HCT116 (cell line): ENCODE measurements at regions not wholly inside any gene's neighbourhood (a gene's known extent, or its start where the extent isn't known, plus 50 kb on each side); places are given as distances from the start of the nearest gene placed in this dataset.

ENCODE experiments used
- ATAC-seq: fragments of 200-7000 bp; cut with Tn5 transposase; 2 replicates; pipeline ENCODE4 v1.9.1; 2020; ENCODE audit warnings: mild to moderate bottlenecking, moderate library complexity
- BruUV-seq: library from RNA; stranded (reverse); fragments of 400-500 nt; replicated peaks from 2 replicates; lab custom pipeline; 2021; lab: Mats Ljungman, UMichigan
- CTCF ChIA-PET: fragments of 300-600 bp; sonication (Branson Sonifier 250); formaldehyde crosslinking; loops from one replicate; lab custom pipeline; 2021; ENCODE audit warnings: antibody characterized with exemption; lab: Charles Lee
- POLR2A ChIA-PET: fragments of 300-600, 350-600 bp; sonication (Branson Sonifier 250); formaldehyde crosslinking; loops from one replicate; lab custom pipeline; 2021; ENCODE audit warnings: antibody characterized with exemption; lab: Charles Lee
- RAD21 ChIA-PET, 2 experiments: fragments of 300-600 bp; sonication (Branson Sonifier 250); formaldehyde crosslinking; loops; one replicate each; lab custom pipeline; 2023; ENCODE audit warnings: low total read pairs in 2 of 2; ENCODE audit not compliant: uncharacterized antibody in 2 of 2, unreplicated experiment in 2 of 2, low non-redundant PET in 1 of 2; lab: Charles Lee
- DNase-seq: peaks from one replicate; pipeline ENCODE4 v3.0.0-alpha.2; 2010; ENCODE audit warnings: low read depth, low spot score
- H2AFZ ChIP-seq: fragments of 200-600 bp; shearing (Covaris generic), sonication (generic); 2 replicates; pipeline ENCODE4 v1.6.1; 2017; ENCODE audit warnings: low read depth, mixed run types, mixed read lengths, antibody characterized with exemption, low read length; ENCODE audit not compliant: poor library complexity, severe bottlenecking
- H3K27ac ChIP-seq: 2 replicates; pipeline ENCODE4 v1.5.1; 2012; ENCODE audit warnings: low read depth, low read length
- H3K27me3 ChIP-seq: fragments of 200-600 bp; sonication (generic); 2 replicates; pipeline ENCODE4 v1.6.1; 2016; ENCODE audit warnings: mixed run types, low read length, mixed read lengths; ENCODE audit not compliant: insufficient read depth
- H3K36me3 ChIP-seq, 2 experiments: fragments of 200-500 bp in 1 of 2; fragments of 200-600 bp in 1 of 2; sonication (Bioruptor generic) in 1 of 2; sonication (generic) in 1 of 2; 2 replicates each; pipeline versions ENCODE4 v1.5.1 to v1.6.1; 2014 to 2016; ENCODE audit warnings: low read length in 2 of 2, inconsistent platforms in 1 of 2, mixed read lengths in 1 of 2, mixed run types in 1 of 2; ENCODE audit not compliant: insufficient read depth in 2 of 2, control insufficient read depth in 1 of 2
- H3K4me1 ChIP-seq, 2 experiments: fragments of 200-600 bp in 1 of 2; sonication (generic) in 1 of 2; 2 replicates each; pipeline versions ENCODE4 v1.5.1 to v1.6.1; 2012 to 2017; ENCODE audit warnings: low read length in 2 of 2, inconsistent platforms in 1 of 2, mild to moderate bottlenecking in 1 of 2, mixed read lengths in 1 of 2, mixed run types in 1 of 2, moderate library complexity in 1 of 2; ENCODE audit not compliant: insufficient read depth in 2 of 2, control insufficient read depth in 1 of 2
- H3K4me2 ChIP-seq: fragments of 200-600 bp; sonication (generic); 2 replicates; pipeline ENCODE4 v1.6.1; 2017; ENCODE audit warnings: mixed run types, low read length, mixed read lengths
- H3K4me3 ChIP-seq, 2 experiments: fragments of 200-600 bp in 1 of 2; sonication (generic) in 1 of 2; replicated peaks in 1 of 2; 2 replicates each; pipeline ENCODE4 v1.5.1; 2011 to 2016; ENCODE audit warnings: low read length in 2 of 2, control low read depth in 1 of 2, low read depth in 1 of 2, mild to moderate bottlenecking in 1 of 2, mixed read lengths in 1 of 2, mixed run types in 1 of 2
- H3K79me2 ChIP-seq: fragments of 200-600 bp; sonication (generic); 2 replicates; pipeline ENCODE4 v1.6.1; 2017; ENCODE audit warnings: mild to moderate bottlenecking, mixed run types, low read length, moderate library complexity, mixed read lengths; ENCODE audit not compliant: insufficient read depth
- H3K9ac ChIP-seq: fragments of 200-600 bp; sonication (generic); 2 replicates; pipeline ENCODE4 v1.6.1; 2016; ENCODE audit warnings: low read length, mixed read lengths
- H3K9me2 ChIP-seq: fragments of 200-600 bp; sonication (generic), shearing (Covaris generic); 2 replicates; pipeline ENCODE4 v1.6.1; 2017; ENCODE audit warnings: mixed run types, mild to moderate bottlenecking, moderate library complexity; ENCODE audit not compliant: insufficient read depth
- H3K9me3 ChIP-seq, 2 experiments: fragments of 200-500 bp in 1 of 2; fragments of 200-600 bp in 1 of 2; sonication (Bioruptor generic) in 1 of 2; sonication (generic) in 1 of 2; 2 replicates each; pipeline ENCODE4 v1.6.1; 2014 to 2017; ENCODE audit warnings: low read length in 2 of 2, mixed read lengths in 2 of 2, inconsistent platforms in 1 of 2, low read depth in 1 of 2, mild to moderate bottlenecking in 1 of 2, mixed run types in 1 of 2, moderate library complexity in 1 of 2; ENCODE audit not compliant: control insufficient read depth in 1 of 2, insufficient read depth in 1 of 2
- H4K20me1 ChIP-seq: fragments of 200-600 bp; sonication (generic), shearing (Covaris generic); 2 replicates; pipeline ENCODE4 v1.6.1; 2017; ENCODE audit warnings: mixed run types, mild to moderate bottlenecking, moderate library complexity; ENCODE audit not compliant: insufficient read depth
- CBX3 ChIP-seq: IDR thresholded peaks from 2 replicates; pipeline ENCODE4 v1.6.1; 2012; ENCODE audit warnings: low read depth
- CEBPB ChIP-seq: IDR thresholded peaks from 2 replicates; pipeline ENCODE4 v1.6.1; 2012; ENCODE audit warnings: low read depth
- EGR1 ChIP-seq: IDR thresholded peaks from 2 replicates; pipeline ENCODE4 v1.6.1; 2012; ENCODE audit warnings: low read depth
- ELF1 ChIP-seq: IDR thresholded peaks from 2 replicates; pipeline ENCODE4 v1.6.1; 2012; ENCODE audit warnings: low read depth, borderline replicate concordance
- EZH2phosphoT487 ChIP-seq: fragments of 200-600 bp; IDR thresholded peaks from 2 replicates; pipeline ENCODE4 v1.6.1; 2018; ENCODE audit warnings: antibody characterized with exemption, borderline replicate concordance
- FOSL1 ChIP-seq: IDR thresholded peaks from 2 replicates; pipeline ENCODE4 v1.6.1; 2012; ENCODE audit warnings: low read depth
- POLR2A ChIP-seq: IDR thresholded peaks from 2 replicates; pipeline ENCODE4 v1.7.0; 2011; ENCODE audit warnings: borderline replicate concordance; ENCODE audit not compliant: insufficient read depth, insufficient read length; ENCODE audit errors: extremely low read depth
- RAD21 ChIP-seq: IDR thresholded peaks from 2 replicates; pipeline ENCODE4 v1.6.1; 2012; ENCODE audit warnings: low read depth, mild to moderate bottlenecking
- SIN3A ChIP-seq: IDR thresholded peaks from 2 replicates; pipeline ENCODE4 v1.6.1; 2012; ENCODE audit warnings: low read depth
- SP1 ChIP-seq: IDR thresholded peaks from 2 replicates; pipeline ENCODE4 v1.6.1; 2012; ENCODE audit warnings: low read depth
- YY1 ChIP-seq: IDR thresholded peaks from 2 replicates; pipeline ENCODE4 v1.6.1; 2011; ENCODE audit warnings: low read length, low read depth, moderate library complexity, mild to moderate bottlenecking; ENCODE audit not compliant: insufficient replicate concordance; ENCODE audit errors: extremely low read depth
- ZFX ChIP-seq: fragments of 450-650 bp; IDR thresholded peaks from 2 replicates; pipeline ENCODE4 v1.6.1; 2017
- ZNF274 ChIP-seq: fragments of 200-500 bp; sonication (Bioruptor generic); IDR thresholded peaks from 2 replicates; pipeline ENCODE4 v1.6.1; 2014; ENCODE audit warnings: mild to moderate bottlenecking, low read depth, low read length, inconsistent platforms
- intact Hi-C: fragments of 100-400 bp; cut with micrococcal nuclease; formaldehyde crosslinking; loops from 2 replicates; pipeline ENCODE4 v1.10.0; 2022
- TF ChIP-seq, protein P1 (sequence below), 3 experiments: fragments of 200-600 bp in 1 of 3; sonication (generic) in 1 of 3; IDR thresholded peaks in 2 of 3; conservative IDR thresholded peaks in 1 of 3; 2 replicates each; pipeline ENCODE4 v1.5.1; 2012 to 2017; ENCODE audit warnings: low read depth in 2 of 3, low read length in 2 of 3, antibody characterized with exemption in 1 of 3, borderline replicate concordance in 1 of 3, control low read depth in 1 of 3, mild to moderate bottlenecking in 1 of 3, mixed read lengths in 1 of 3, mixed run types in 1 of 3, moderate library complexity in 1 of 3; ENCODE audit not compliant: insufficient read depth in 1 of 3
- TF ChIP-seq, protein P2 (sequence below): IDR thresholded peaks from 2 replicates; pipeline ENCODE4 v1.6.1; 2012
- TF ChIP-seq, protein P3 (sequence below): IDR thresholded peaks from 2 replicates; pipeline ENCODE4 v1.6.1; 2012

- no peaks in the 10 kb centered on the region for H3K27me3 ChIP-seq
- no peaks in the 10 kb centered on the region for H4K20me1 ChIP-seq
- H3K4me1 ChIP-seq: no peaks in the 10 kb centered on the region
- BruUV-seq: no TSS peak
- H3K9ac ChIP-seq: no peak overlapping the region
- TF ChIP-seq YY1: no peak
- no peak for TF ChIP-seq FOSL1
- TF ChIP-seq ZNF274: no peak
- TF ChIP-seq CBX3: no peak
- no peak for TF ChIP-seq ELF1
- TF ChIP-seq, protein P1, sequence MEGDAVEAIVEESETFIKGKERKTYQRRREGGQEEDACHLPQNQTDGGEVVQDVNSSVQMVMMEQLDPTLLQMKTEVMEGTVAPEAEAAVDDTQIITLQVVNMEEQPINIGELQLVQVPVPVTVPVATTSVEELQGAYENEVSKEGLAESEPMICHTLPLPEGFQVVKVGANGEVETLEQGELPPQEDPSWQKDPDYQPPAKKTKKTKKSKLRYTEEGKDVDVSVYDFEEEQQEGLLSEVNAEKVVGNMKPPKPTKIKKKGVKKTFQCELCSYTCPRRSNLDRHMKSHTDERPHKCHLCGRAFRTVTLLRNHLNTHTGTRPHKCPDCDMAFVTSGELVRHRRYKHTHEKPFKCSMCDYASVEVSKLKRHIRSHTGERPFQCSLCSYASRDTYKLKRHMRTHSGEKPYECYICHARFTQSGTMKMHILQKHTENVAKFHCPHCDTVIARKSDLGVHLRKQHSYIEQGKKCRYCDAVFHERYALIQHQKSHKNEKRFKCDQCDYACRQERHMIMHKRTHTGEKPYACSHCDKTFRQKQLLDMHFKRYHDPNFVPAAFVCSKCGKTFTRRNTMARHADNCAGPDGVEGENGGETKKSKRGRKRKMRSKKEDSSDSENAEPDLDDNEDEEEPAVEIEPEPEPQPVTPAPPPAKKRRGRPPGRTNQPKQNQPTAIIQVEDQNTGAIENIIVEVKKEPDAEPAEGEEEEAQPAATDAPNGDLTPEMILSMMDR (IDR thresholded peaks at IDR 0.05 in 2 of 3, conservative IDR thresholded peaks at IDR 0.05 in 1 of 3; ENCODE audit: borderline replicate concordance in 1 of 3, insufficient read depth in 1 of 3, low read depth in 2 of 3, low read length in 2 of 3): no peak
- no peak for TF ChIP-seq SP1
- TF ChIP-seq POLR2A: no peak
- TF ChIP-seq, protein P2, sequence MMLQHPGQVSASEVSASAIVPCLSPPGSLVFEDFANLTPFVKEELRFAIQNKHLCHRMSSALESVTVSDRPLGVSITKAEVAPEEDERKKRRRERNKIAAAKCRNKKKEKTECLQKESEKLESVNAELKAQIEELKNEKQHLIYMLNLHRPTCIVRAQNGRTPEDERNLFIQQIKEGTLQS: no peak
- no peak for TF ChIP-seq EGR1
- TF ChIP-seq EZH2phosphoT487: no peak
- no peak for TF ChIP-seq ZFX
- no peak for TF ChIP-seq RAD21
- TF ChIP-seq SIN3A: no peak
- TF ChIP-seq CEBPB: no peak
- TF ChIP-seq, protein P3, sequence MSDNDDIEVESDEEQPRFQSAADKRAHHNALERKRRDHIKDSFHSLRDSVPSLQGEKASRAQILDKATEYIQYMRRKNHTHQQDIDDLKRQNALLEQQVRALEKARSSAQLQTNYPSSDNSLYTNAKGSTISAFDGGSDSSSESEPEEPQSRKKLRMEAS: no peak
- ChIA-PET RAD21 (no interaction called here), POLR2A (no interaction called here), CTCF (no interaction called here)
- H3K79me2 ChIP-seq: no peaks in the 10 kb centered on the region
- no peak for DNase-seq
- peaks cover 0 to 2% of the 10 kb centered on the region in 2 experiments; a peak in 1 of 4 replicates for H3K9me3 ChIP-seq
- no peak overlapping the region for H2AFZ ChIP-seq
- intact Hi-C loops: no loop called here
- H3K36me3 ChIP-seq: no peaks in the 10 kb centered on the region
- no peak overlapping the region for H3K4me3 ChIP-seq
- H3K4me2 ChIP-seq: no peak overlapping the region
- H3K9me2 ChIP-seq: no peaks in the 10 kb centered on the region
- ATAC-seq: no peak
- H3K27ac ChIP-seq: no peak overlapping the region
These were observed 843.6 kb upstream of the ALCAM start for GRCh38 chr3:104523136-104523535.
